IMR-90 (cell line): ENCODE measurements at regions not wholly inside any gene's neighbourhood (a gene's known extent, or its start where the extent isn't known, plus 50 kb on each side); places are given as distances from the start of the nearest gene placed in this dataset.

Experiments
- BHLHE40 ChIP-seq: fragments of 150-350 bp; IDR thresholded peaks from 2 replicates; pipeline ENCODE4 v1.6.1; 2016; ENCODE audit warnings: mild to moderate bottlenecking, low read depth, low read length
- CEBPB ChIP-seq: IDR thresholded peaks from 2 replicates; pipeline ENCODE4 v1.6.1; 2012; ENCODE audit warnings: low read depth, low read length, improper control_type of control experiment
- CHD1 ChIP-seq: IDR thresholded peaks from 2 replicates; pipeline ENCODE4 v1.6.1; 2012; ENCODE audit warnings: low read depth, low read length, improper control_type of control experiment
- MAZ ChIP-seq: IDR thresholded peaks from 2 replicates; pipeline ENCODE4 v1.6.1; 2012; ENCODE audit warnings: low read depth, mild to moderate bottlenecking, low read length, improper control_type of control experiment, moderate library complexity, borderline replicate concordance
- MXI1 ChIP-seq: IDR thresholded peaks from 2 replicates; pipeline ENCODE4 v1.6.1; 2012; ENCODE audit warnings: low read depth, mild to moderate bottlenecking, low read length, moderate library complexity, borderline replicate concordance
- NFE2L2 ChIP-seq: fragments of 150-350 bp; IDR thresholded peaks from 2 replicates; pipeline ENCODE4 v1.6.1; 2016; ENCODE audit warnings: low read depth, mild to moderate bottlenecking, low read length
- POLR2A ChIP-seq: IDR thresholded peaks from 2 replicates; pipeline ENCODE4 v1.6.1; 2012; ENCODE audit warnings: mild to moderate bottlenecking, low read depth, low read length
- RAD21 ChIP-seq: IDR thresholded peaks from 2 replicates; pipeline ENCODE4 v1.6.1; 2012; ENCODE audit warnings: low read length, improper control_type of control experiment
- USF2 ChIP-seq: fragments of 150-350 bp; IDR thresholded peaks from 2 replicates; pipeline ENCODE4 v1.6.1; 2017; ENCODE audit warnings: mild to moderate bottlenecking, antibody characterized with exemption, low read length, low read depth
- TF ChIP-seq, protein P1 (sequence below): conservative IDR thresholded peaks from 2 replicates; pipeline ENCODE4 v1.5.1; 2012; ENCODE audit warnings: mild to moderate bottlenecking, low read depth, low read length, improper control_type of control experiment

- TF ChIP-seq, protein P1, sequence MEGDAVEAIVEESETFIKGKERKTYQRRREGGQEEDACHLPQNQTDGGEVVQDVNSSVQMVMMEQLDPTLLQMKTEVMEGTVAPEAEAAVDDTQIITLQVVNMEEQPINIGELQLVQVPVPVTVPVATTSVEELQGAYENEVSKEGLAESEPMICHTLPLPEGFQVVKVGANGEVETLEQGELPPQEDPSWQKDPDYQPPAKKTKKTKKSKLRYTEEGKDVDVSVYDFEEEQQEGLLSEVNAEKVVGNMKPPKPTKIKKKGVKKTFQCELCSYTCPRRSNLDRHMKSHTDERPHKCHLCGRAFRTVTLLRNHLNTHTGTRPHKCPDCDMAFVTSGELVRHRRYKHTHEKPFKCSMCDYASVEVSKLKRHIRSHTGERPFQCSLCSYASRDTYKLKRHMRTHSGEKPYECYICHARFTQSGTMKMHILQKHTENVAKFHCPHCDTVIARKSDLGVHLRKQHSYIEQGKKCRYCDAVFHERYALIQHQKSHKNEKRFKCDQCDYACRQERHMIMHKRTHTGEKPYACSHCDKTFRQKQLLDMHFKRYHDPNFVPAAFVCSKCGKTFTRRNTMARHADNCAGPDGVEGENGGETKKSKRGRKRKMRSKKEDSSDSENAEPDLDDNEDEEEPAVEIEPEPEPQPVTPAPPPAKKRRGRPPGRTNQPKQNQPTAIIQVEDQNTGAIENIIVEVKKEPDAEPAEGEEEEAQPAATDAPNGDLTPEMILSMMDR = no peak
- TF ChIP-seq RAD21 (no peak), POLR2A (no peak), NFE2L2 (no peak), MAZ (no peak), CHD1 (no peak), MXI1 (no peak), BHLHE40 (no peak), USF2 (no peak), CEBPB (no peak)
These were observed 851.6 kb upstream of the MGAT4C start for GRCh38 chr12:87107766-87108165.
